ENCODE measurements at regions not wholly inside any gene's neighbourhood (a gene's known extent, or its start where the extent isn't known, plus 50 kb on each side); places are given as distances from the start of the nearest gene placed in this dataset.
"Not testable (repeated sequence)": the region's sequence is repeated elsewhere in the genome, so short reads cannot be mapped to it uniquely, and the experiment has no call there.

DNA sequence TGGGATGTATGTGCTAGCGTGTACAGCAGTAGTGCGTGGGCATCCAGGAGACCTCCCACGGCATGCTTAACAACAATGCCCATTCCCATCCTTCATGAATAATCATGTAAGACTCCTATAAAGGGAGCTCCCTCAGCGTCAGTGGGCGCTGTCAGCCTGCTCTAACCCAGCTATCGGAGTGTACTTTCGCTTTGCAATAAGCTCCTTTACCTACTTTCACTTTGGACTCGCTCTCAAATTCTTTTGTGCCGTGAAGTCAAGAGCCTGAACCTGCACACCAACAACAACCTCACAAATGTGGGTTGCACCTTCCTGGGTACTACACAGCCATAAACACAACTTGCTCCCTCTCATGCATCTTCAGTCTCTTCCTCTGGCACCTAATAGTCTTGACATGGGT lies 114.8 kb upstream of the PAXBP1 start:
- peak; percentile 34 for DNase-seq

GRCh38 chr21:32887026-32887425 lies 115.5 kb upstream of the PAXBP1 start:
- no peak for DNase-seq

DNA sequence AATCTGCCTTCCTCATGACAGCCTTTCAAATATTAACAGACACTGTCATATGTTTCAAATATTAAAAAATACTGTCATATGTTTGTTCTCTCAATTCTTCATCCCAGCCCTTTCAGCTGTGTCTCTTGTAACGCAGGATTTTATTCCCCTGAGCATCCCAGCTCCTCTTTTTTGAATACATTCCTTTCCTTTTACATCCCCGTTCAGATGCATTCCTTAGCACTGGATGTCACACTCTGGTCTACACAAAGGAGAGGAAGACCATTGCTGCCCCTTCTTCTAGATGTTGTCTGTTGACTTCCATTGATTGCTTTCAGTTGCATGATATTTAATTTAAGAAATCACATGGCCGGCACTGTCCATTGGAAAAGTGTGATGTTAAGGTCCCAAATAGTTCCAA lies 117.4 kb upstream of the PAXBP1 start:
- no peak for DNase-seq

- DNase-seq: no peak
Observed at GRCh38 chr21:32889596-32889995, 118.0 kb upstream of the PAXBP1 start.

DNA sequence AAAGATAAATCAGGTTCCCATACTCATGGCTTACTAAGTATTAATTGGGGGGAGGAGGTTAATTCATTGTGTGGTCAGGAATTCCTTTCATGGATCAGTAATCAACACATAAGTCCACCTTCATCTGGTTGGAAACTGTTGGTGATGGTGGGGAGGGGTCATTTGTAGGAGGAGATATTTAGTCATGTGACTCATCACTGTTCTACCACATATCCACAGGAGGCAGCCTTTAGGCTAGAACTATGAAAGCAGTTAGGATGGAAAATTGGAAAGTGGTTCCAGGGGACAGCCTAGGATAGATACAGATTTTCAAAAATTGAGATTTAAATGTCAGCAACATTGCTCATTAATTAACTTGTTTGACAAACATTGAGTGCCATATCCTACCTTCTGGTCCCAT lies 122.8 kb upstream of the PAXBP1 start:
- DNase-seq: no peak

GRCh38 chr21:32900814-32901213 lies 124.9 kb upstream of the OLIG2 start:
- no peak for DNase-seq

- no peak for DNase-seq
Observed at GRCh38 chr21:32907521-32907920, 118.2 kb upstream of the OLIG2 start.

DNA sequence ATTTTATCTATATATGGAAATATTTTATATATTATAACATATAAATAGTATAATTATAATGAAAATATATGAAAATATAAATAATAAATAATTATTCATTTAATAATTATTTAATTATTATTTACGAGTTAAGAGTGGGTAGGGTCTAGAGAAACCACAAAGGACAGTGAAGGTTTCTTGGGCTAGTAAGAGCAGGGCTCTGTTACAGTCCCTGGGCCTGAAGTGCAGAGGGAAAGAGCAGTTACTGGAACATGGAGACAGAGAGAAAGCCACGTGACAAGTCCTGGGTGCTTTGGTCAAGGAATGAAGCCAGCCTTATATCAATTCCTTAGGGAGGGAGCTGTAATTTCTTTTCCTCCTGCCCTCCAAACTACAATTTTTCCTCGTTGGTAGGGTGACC lies 117.2 kb upstream of the OLIG2 start:
- no peak for DNase-seq

DNA sequence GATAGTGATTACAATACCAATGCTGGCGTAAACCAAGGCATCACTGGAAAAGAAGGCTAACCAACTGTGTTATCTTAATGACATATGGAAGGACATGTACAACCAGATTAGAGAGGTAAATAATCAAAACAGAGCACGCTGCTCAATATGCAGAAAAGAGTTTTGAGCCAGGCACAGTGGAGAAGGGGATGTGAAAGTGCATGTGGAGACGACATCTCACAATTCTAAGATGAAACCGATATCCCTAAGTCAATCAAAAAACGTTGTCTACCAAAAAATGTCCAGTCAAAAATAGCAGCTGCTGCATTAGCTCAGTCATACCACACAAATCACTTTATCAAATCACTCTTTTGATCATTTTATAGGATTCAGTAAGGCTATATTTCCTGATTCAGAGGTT lies 116.3 kb upstream of the OLIG2 start:
- no peak for DNase-seq

DNA sequence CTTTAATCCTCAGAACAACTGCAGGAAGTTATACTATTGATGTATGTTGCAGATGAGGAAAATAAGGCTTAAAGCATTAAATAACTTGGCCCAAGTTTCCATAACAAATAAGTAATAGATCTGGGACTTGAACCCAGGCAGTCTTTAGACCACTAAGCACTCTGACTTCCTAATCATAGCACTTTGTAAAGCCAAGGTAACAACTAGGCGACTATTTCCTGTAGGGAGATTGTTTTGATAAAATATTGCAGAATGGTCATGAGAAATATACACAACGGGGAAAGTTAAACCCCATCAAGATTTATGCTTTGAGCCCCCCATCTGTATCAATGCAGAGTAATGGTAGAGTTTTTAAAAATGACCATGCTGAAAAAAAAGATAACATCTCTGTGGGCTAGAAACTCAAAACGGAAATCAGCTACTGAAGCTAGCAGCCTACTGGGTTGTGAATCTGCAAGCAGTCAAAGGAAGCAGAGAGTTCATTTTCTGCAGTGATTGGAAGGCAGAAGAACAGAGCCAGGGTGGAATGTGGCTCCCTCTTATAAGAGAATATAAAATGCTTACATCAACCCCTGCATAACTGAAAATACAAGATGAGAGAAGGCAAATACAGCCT lies 111.2 kb upstream of the OLIG2 start:
- DNase-seq: peak; percentile 43

DNA sequence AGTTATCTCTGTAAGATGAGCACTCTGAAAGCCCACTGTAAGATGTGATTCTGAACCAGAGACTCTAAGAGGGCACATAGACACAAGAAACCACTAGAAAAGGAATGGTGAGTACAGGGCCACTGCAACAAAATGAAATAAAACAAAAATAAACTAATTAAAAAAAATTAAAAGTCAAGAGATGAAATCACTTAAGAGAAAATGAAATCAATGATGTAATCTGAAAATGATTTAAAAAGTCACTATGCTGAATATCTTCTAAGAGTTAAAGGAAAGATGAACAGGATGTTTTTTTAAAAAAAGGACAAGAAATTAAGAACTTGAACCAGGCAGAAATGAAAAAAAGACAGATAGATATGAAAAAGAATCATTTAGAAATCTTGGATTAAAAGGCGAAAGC lies 110.6 kb upstream of the OLIG2 start:
- DNase-seq: no peak

- DNase-seq: no peak
Observed at GRCh38 chr21:32916088-32916487, 109.6 kb upstream of the OLIG2 start.

- peak; percentile 16 for DNase-seq
Observed at GRCh38 chr21:32916522-32917099, 109.1 kb upstream of the OLIG2 start.

- DNase-seq: no peak
Observed at GRCh38 chr21:32917362-32918135, 108.2 kb upstream of the OLIG2 start.

- DNase-seq: no peak
Observed at GRCh38 chr21:32918478-32919120, 107.1 kb upstream of the OLIG2 start.

DNA sequence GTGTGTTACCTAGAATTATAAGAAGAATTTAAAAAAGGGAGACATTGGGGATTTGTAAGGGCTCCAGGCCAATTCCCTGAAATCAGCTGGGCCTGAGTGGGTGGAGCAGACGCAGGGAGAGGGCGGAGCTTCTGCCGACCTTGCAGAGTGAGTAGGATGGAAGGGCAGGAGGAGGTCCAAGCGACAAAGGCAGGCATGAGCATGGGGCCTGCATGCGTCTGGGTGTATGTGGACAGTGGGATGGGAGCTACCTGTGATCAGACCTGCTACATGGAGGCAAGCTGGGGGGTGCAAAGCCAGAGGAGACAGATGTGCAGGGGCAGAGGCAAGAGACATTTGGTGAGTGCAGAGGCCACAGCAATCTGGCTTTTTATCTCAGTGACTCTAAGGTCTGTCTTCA lies 105.3 kb upstream of the OLIG2 start:
- no peak for DNase-seq

- DNase-seq: peak; percentile 25
Observed at GRCh38 chr21:32921632-32922230, 104.0 kb upstream of the OLIG2 start.

DNA sequence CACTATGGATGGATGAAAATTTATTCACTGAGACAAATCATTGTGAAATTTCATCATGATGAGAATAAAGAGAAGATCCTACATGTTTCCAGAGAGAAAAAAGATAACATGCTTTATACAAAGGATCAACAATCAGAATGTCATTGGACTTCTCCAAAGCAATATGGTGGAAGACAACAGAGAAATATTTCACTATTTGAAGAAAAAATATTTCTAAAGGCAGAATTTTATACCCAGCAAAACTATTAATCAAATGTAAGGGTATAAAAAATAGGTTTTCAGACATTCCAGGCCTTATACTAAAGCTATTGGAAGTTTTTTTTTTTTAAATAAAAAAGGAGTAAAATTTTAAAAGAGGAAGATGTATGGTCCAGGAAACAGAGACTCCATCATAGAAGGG lies 100.6 kb upstream of the OLIG2 start:
- DNase-seq: no peak

GRCh38 chr21:32929633-32930038 lies 96.1 kb upstream of the OLIG2 start:
- DNase-seq: peak; percentile 72

GRCh38 chr21:32930673-32931072 lies 95.1 kb upstream of the OLIG2 start:
- no peak for DNase-seq

DNA sequence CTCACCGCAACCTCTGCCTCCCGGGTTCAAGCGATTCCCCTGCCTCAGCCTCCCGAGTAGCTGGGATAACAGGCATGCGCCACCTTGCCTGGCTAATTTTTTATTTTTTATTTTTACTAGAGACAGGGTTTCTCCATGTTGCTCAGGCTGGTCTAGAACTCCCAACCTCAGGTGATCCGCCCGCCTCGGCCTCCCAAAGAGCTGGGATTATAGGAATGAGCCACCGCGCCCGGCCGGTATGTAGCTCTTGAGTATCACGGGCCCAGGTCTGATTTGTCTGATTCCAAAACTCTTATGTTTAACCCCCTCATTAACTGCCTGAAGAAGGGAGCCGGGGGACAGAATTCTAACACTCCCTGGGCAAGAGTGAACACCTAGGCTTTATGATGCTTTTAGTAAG lies 91.7 kb upstream of the OLIG2 start:
- not testable (repeated sequence) for DNase-seq

GRCh38 chr21:32934829-32935228 lies 90.9 kb upstream of the OLIG2 start:
- DNase-seq: no peak
